Spleen (tissue), 11 donors: ENCODE measurements at regions not wholly inside any gene's neighbourhood (a gene's known extent, or its start where the extent isn't known, plus 50 kb on each side); places are given as distances from the start of the nearest gene placed in this dataset.

Source experiments
- DNase-seq: peaks from one replicate; pipeline ENCODE4 v3.0.0-alpha.2; 2020
- H3K27ac ChIP-seq, 8 donors: fragments of 200-600 bp; sonication (generic) in 7 of 8; 1 replicate in 4 of 8; 2 replicates in 4 of 8; pipeline versions ENCODE4 v1.5.0 to v1.8.0; 2016 to 2021; ENCODE audit warnings: inconsistent platforms in 4 of 8, mild to moderate bottlenecking in 4 of 8, moderate library complexity in 1 of 8
- H3K27me3 ChIP-seq, 7 donors: fragments of 200-600 bp; sonication (generic) in 6 of 7; replicated peaks in 1 of 7; 1 replicate in 4 of 7; 2 replicates in 3 of 7; pipeline versions ENCODE4 v1.5.0 to v1.8.0; 2016 to 2021; ENCODE audit warnings: inconsistent platforms in 3 of 7, mild to moderate bottlenecking in 1 of 7
- H3K36me3 ChIP-seq, 6 donors: fragments of 200-600 bp; sonication (generic) in 5 of 6; 1 replicate in 4 of 6; 2 replicates in 2 of 6; pipeline versions ENCODE4 v1.5.0 to v1.8.0; 2016 to 2021; ENCODE audit warnings: inconsistent platforms in 2 of 6
- H3K4me1 ChIP-seq, 6 donors: fragments of 200-600 bp; sonication (generic) in 5 of 6; 1 replicate in 3 of 6; 2 replicates in 3 of 6; pipeline versions ENCODE4 v1.5.0 to v1.8.0; 2016 to 2021; ENCODE audit warnings: inconsistent platforms in 3 of 6
- H3K4me3 ChIP-seq, 8 donors: fragments of 200-600 bp; sonication (generic) in 7 of 8; 1 replicate in 4 of 8; 2 replicates in 4 of 8; pipeline versions ENCODE4 v1.5.0 to v1.8.0; 2016 to 2021; ENCODE audit warnings: inconsistent platforms in 4 of 8, mild to moderate bottlenecking in 4 of 8, moderate library complexity in 2 of 8
- H3K9me3 ChIP-seq, 8 donors: fragments of 200-600 bp; sonication (generic) in 7 of 8; 1 replicate in 4 of 8; 2 replicates in 4 of 8; pipeline versions ENCODE4 v1.5.0 to v1.8.0; 2016 to 2021; ENCODE audit warnings: inconsistent platforms in 4 of 8
- POLR2A ChIP-seq, 3 donors: fragments of 450-650 bp; IDR thresholded peaks; one replicate each; pipeline ENCODE4 v1.5.1; 2017; ENCODE audit warnings: antibody characterized with exemption in 3 of 3, mild to moderate bottlenecking in 1 of 3
- POLR2AphosphoS5 ChIP-seq, 3 donors: sonication (generic); formaldehyde crosslinking; IDR thresholded peaks; one replicate each; pipeline ENCODE4 v1.5.1; 2017; ENCODE audit warnings: antibody characterized with exemption in 3 of 3
- WGBS, 5 donors: extraction: QIAGEN DNeasy Blood & Tissue Kit in 3 of 5; methylation state at CpG; one replicate each; pipeline versions ENCODE4 v1.1.5 to v1.1.7; 2013 to 2018; 5-methylcytosine and 5-hydroxymethylcytosine counted together
- intact Hi-C: fragments of 100-400 bp; cut with DNase I; formaldehyde crosslinking; loops from one replicate; pipeline ENCODE4 v1.15.0; 2023; ENCODE audit warnings: low total_unique reads
- TF ChIP-seq, protein P1 (sequence below), 11 experiments: fragments of 200-600 bp in 7 of 11; fragments of 450-650 bp in 4 of 11; sonication (generic) in 4 of 11; IDR thresholded peaks in 8 of 11; conservative IDR thresholded peaks in 3 of 11; 1 replicate in 7 of 11; 2 replicates in 4 of 11; pipeline versions ENCODE4 v1.4.0 to v1.8.0; 2016 to 2021; ENCODE audit warnings: antibody characterized with exemption in 11 of 11, inconsistent platforms in 4 of 11, mild to moderate bottlenecking in 1 of 11
- donor health status: healthy with polysubstance abuse.
- donor health status: DM: no; HTN: no; CAD: no; lungs with moderate emphysema.
- donor health status: DM: no; HTN: no; CAD: no.
- donor health status: Bipolar disorder and iron deficiency.
- donor health status: healthy.
- donor health status: DM: no; HTN: no; CAD: no.
- donor health status: DM: yes; HTN: yes; CAD: no.

- H3K27me3 ChIP-seq: no peaks in the 10 kb centered on the region
- intact Hi-C loops: no loop called here
- 58 to 72% (median 69%) methylated on average over 6 of the region's 6 CpGs for WGBS, 5 donors
These were observed 66.7 kb downstream of the TEX35 start for GRCh38 chr1:178579562-178579961.

DNA sequence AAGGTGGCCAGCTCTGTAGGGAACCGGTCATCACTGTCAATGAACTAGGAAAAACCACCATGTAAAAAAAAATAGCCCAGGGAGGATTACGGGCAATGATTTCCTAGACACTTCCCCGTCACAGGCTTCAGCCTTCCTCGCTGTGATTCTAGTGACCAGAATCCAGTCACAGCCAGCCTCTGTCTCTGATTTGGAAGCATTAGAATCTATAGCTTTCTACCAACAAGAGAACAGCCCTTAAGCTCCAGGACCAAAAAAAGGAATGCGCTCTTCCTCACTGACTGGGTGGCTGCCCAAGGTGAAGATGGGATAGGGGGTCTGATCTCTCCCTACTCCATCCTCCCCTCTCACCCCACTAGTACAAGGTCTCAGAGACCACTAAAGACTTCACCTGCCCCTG, 67.2 kb downstream of the TEX35 start:
- peaks cover 3 to 94% (median 37%) of the 10 kb centered on the region in 6 donors for H3K4me1 ChIP-seq
- 74 to 86% (median 82%) methylated on average over 5 of the region's 5 CpGs for WGBS, 5 donors

More at GRCh38 chr1:178579562-178579961, 66.7 kb downstream of the TEX35 start:
- H3K4me3 ChIP-seq: peak overlapping the region in 1 of 8 donors; percentile 35
- TF ChIP-seq POLR2AphosphoS5 (IDR thresholded peaks at IDR 0.05) (no peak), POLR2A (IDR thresholded peaks at IDR 0.05) (no peak)
- TF ChIP-seq, protein P1, sequence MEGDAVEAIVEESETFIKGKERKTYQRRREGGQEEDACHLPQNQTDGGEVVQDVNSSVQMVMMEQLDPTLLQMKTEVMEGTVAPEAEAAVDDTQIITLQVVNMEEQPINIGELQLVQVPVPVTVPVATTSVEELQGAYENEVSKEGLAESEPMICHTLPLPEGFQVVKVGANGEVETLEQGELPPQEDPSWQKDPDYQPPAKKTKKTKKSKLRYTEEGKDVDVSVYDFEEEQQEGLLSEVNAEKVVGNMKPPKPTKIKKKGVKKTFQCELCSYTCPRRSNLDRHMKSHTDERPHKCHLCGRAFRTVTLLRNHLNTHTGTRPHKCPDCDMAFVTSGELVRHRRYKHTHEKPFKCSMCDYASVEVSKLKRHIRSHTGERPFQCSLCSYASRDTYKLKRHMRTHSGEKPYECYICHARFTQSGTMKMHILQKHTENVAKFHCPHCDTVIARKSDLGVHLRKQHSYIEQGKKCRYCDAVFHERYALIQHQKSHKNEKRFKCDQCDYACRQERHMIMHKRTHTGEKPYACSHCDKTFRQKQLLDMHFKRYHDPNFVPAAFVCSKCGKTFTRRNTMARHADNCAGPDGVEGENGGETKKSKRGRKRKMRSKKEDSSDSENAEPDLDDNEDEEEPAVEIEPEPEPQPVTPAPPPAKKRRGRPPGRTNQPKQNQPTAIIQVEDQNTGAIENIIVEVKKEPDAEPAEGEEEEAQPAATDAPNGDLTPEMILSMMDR (IDR thresholded peaks at IDR 0.05 in 8 of 11, conservative IDR thresholded peaks at IDR 0.05 in 3 of 11): no peak
- no peak for DNase-seq
- H3K27ac ChIP-seq: peak overlapping the region; percentile 48 to 89 (median 76)
- H3K9me3 ChIP-seq: no peaks in the 10 kb centered on the region
- H3K4me1 ChIP-seq: peaks cover 3 to 89% (median 37%) of the 10 kb centered on the region in 6 donors
- no peaks in the 10 kb centered on the region for H3K36me3 ChIP-seq

GRCh38 chr1:178580876-178581275, 68.0 kb downstream of the TEX35 start:
- no peak overlapping the region for H3K4me3 ChIP-seq
- DNase-seq: no peak
- TF ChIP-seq POLR2AphosphoS5 (IDR thresholded peaks at IDR 0.05): no peak
- no peak for TF ChIP-seq POLR2A (IDR thresholded peaks at IDR 0.05)
- TF ChIP-seq, protein P1 (IDR thresholded peaks at IDR 0.05 in 8 of 11, conservative IDR thresholded peaks at IDR 0.05 in 3 of 11): no peak
- no peaks in the 10 kb centered on the region for H3K36me3 ChIP-seq
- H3K4me1 ChIP-seq: peaks cover 3 to 94% (median 37%) of the 10 kb centered on the region in 6 donors
- H3K27ac ChIP-seq: peak overlapping the region; percentile 48 to 89 (median 76)
- WGBS, 5 donors: 72 to 82% (median 78%) methylated on average over 5 of the region's 5 CpGs
- intact Hi-C loops: no loop called here
- no peaks in the 10 kb centered on the region for H3K27me3 ChIP-seq
- no peaks in the 10 kb centered on the region for H3K9me3 ChIP-seq

More for the DNA sequence above, 67.2 kb downstream of the TEX35 start:
- Histone ChIP-seq H3K36me3 (no peaks in the 10 kb centered on the region), H3K27ac (peak overlapping the region; percentile 48 to 89 (median 76)), H3K27me3 (no peaks in the 10 kb centered on the region), H3K9me3 (no peaks in the 10 kb centered on the region), H3K4me3 (no peak overlapping the region)
- no peak for DNase-seq
- TF ChIP-seq, protein P1 (IDR thresholded peaks at IDR 0.05 in 8 of 11, conservative IDR thresholded peaks at IDR 0.05 in 3 of 11): no peak
- no peak for TF ChIP-seq POLR2A (IDR thresholded peaks at IDR 0.05)
- intact Hi-C loops: no loop called here

DNA sequence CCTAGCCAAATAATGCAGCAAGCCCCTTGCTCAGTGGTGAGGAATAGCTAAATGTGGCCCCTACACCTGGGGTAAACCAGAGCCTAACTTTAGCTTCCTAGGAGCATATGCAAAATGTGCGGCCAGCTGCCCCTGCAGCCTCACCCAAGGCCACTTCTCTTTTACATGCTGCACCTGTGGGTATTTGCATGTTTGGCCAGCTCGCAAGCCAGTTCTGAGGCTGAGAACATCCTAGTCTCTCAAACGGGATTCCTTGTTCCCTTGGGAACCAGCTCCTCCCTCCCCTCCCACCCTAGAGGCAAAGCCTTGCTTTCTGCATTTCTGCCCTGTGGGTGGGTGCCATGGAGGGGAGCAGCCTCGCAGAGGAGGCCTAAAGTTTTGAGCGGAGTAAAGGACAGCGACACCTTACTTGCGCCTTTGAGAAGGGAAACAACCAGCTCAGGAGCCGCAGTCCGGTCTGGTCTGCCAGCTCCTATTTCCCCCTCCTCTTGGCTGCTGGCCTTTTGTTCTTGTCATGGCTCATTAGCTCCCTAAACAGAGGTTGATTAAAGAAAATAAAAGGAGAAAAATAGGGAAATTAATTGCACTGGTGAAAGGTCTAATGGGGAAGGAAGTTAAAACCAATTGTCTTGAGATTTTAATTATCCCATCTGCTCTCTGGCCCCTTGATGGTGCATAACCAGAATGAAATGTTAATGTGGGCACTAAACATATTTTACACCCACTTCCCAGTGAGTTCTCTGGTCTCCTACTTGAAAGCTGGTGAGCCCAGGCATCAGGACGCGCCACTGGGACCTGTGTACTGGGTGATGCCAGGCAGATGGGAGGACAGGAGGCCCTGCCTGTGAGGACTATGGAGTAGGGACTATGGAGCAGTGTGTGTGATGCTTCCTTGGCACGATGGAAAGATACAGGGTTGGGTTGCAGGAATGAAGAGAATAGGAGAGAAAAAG, 68.7 kb downstream of the TEX35 start:
- TF ChIP-seq POLR2AphosphoS5 (IDR thresholded peaks at IDR 0.05) (peak in 2 of 3 donors; percentile 75 to 76), POLR2A (IDR thresholded peaks at IDR 0.05) (no peak)
- TF ChIP-seq, protein P1 (IDR thresholded peaks at IDR 0.05 in 8 of 11, conservative IDR thresholded peaks at IDR 0.05 in 3 of 11): no peak
- DNase-seq: peak; percentile 88

More for the DNA sequence above, 68.7 kb downstream of the TEX35 start:
- no peaks in the 10 kb centered on the region for H3K9me3 ChIP-seq
- WGBS, 5 donors: 54 to 68% (median 61%) methylated on average over 12 of the region's 12 CpGs
- peak overlapping the region in 1 of 8 donors; percentile 42 for H3K4me3 ChIP-seq
- H3K36me3 ChIP-seq: no peaks in the 10 kb centered on the region
- peaks cover 3 to 86% (median 33%) of the 10 kb centered on the region in 6 donors for H3K4me1 ChIP-seq
- no peaks in the 10 kb centered on the region for H3K27me3 ChIP-seq
- intact Hi-C loops: no loop called here
- H3K27ac ChIP-seq: peak overlapping the region; percentile 35 to 89 (median 76)
